HEK293 (cell line): ENCODE measurements at regions not wholly inside any gene's neighbourhood (a gene's known extent, or its start where the extent isn't known, plus 50 kb on each side); places are given as distances from the start of the nearest gene placed in this dataset.

Source experiments
- TCF7L2 ChIP-seq: IDR thresholded peaks from 2 replicates; pipeline ENCODE4 v1.6.1; 2011; ENCODE audit warnings: low read depth, mild to moderate bottlenecking, inconsistent platforms, low read length, moderate library complexity, borderline replicate concordance
- ZBTB20 ChIP-seq: fragments of 450-650 bp; formaldehyde crosslinking; IDR thresholded peaks from 2 replicates; pipeline ENCODE4 v1.5.1; 2016; ENCODE audit warnings: missing biosample characterization, missing genetic modification characterization
- ZNF112 ChIP-seq: fragments of 450-650 bp; formaldehyde crosslinking; IDR thresholded peaks from 2 replicates; pipeline ENCODE4 v1.5.0; 2017; ENCODE audit warnings: missing biosample characterization, missing genetic modification characterization
- ZNF24 ChIP-seq: fragments of 450-650 bp; formaldehyde crosslinking; IDR thresholded peaks from 2 replicates; pipeline ENCODE4 v1.5.1; 2016; ENCODE audit warnings: missing biosample characterization, missing genetic modification characterization
- ZNF610 ChIP-seq: fragments of 450-650 bp; formaldehyde crosslinking; IDR thresholded peaks from 2 replicates; pipeline ENCODE4 v1.5.1; 2016; ENCODE audit warnings: missing biosample characterization, missing genetic modification characterization, borderline replicate concordance
- ZNF677 ChIP-seq: fragments of 450-650 bp; IDR thresholded peaks from 2 replicates; pipeline ENCODE4 v1.5.0; 2018; ENCODE audit warnings: missing biosample characterization, mild to moderate bottlenecking, missing genetic modification characterization, moderate library complexity
- TF ChIP-seq, protein P1 (sequence below): fragments of 450-650 bp; formaldehyde crosslinking; IDR thresholded peaks from 2 replicates; pipeline ENCODE4 v1.5.1; 2016; ENCODE audit warnings: missing biosample characterization, missing genetic modification characterization
- TF ChIP-seq, protein P2 (sequence below): fragments of 450-650 bp; formaldehyde crosslinking; IDR thresholded peaks from 2 replicates; pipeline ENCODE4 v1.5.1; 2016; ENCODE audit warnings: missing biosample characterization, missing genetic modification characterization, borderline replicate concordance
- TF ChIP-seq, protein P3 (sequence below): fragments of 450-650 bp; formaldehyde crosslinking; IDR thresholded peaks from 2 replicates; pipeline ENCODE4 v1.5.1; 2016; ENCODE audit warnings: missing biosample characterization, missing genetic modification characterization

DNA sequence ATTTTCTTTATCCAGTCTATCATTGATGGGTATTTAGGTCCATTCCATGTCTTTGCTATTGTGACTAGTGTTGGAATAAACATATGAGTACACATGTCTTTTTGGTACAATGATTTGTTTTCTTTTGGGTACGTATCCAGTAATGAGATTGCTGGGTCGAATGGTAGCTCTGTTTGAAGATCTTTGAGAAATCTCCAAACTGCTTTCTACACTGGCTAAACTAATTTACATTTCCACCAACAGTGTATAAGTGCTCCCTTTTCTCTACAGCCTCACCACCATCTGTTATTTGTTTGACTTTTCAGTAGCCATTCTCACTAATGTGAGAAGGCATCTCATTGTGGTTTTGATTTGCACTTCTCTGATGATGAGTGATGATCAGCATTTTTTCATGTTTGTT lies 103.7 kb downstream of the GOSR1 start:
- TF ChIP-seq ZBTB20 (tag by site-specific recombination): no peak
- TF ChIP-seq, protein P1, sequence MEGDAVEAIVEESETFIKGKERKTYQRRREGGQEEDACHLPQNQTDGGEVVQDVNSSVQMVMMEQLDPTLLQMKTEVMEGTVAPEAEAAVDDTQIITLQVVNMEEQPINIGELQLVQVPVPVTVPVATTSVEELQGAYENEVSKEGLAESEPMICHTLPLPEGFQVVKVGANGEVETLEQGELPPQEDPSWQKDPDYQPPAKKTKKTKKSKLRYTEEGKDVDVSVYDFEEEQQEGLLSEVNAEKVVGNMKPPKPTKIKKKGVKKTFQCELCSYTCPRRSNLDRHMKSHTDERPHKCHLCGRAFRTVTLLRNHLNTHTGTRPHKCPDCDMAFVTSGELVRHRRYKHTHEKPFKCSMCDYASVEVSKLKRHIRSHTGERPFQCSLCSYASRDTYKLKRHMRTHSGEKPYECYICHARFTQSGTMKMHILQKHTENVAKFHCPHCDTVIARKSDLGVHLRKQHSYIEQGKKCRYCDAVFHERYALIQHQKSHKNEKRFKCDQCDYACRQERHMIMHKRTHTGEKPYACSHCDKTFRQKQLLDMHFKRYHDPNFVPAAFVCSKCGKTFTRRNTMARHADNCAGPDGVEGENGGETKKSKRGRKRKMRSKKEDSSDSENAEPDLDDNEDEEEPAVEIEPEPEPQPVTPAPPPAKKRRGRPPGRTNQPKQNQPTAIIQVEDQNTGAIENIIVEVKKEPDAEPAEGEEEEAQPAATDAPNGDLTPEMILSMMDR (tag by site-specific recombination): no peak
- TF ChIP-seq, protein P2, sequence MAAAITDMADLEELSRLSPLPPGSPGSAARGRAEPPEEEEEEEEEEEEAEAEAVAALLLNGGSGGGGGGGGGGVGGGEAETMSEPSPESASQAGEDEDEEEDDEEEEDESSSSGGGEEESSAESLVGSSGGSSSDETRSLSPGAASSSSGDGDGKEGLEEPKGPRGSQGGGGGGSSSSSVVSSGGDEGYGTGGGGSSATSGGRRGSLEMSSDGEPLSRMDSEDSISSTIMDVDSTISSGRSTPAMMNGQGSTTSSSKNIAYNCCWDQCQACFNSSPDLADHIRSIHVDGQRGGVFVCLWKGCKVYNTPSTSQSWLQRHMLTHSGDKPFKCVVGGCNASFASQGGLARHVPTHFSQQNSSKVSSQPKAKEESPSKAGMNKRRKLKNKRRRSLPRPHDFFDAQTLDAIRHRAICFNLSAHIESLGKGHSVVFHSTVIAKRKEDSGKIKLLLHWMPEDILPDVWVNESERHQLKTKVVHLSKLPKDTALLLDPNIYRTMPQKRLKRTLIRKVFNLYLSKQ (tag by site-specific recombination): no peak
- TF ChIP-seq TCF7L2: no peak
- no peak for TF ChIP-seq ZNF112 (tag by site-specific recombination)
- TF ChIP-seq, protein P3, sequence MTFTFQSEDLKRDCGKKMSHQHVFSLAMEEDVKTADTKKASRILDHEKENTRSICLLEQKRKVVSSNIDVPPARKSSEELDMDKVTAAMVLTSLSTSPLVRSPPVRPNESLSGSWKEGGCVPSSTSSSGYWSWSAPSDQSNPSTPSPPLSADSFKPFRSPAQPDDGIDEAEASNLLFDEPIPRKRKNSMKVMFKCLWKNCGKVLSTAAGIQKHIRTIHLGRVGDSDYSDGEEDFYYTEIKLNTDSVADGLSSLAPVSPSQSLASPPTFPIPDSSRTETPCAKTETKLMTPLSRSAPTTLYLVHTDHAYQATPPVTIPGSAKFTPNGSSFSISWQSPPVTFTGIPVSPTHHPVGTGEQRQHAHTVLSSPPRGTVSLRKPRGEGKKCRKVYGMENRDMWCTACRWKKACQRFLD: no peak
- TF ChIP-seq ZNF677 (tag by site-specific recombination): no peak
- TF ChIP-seq ZNF610 (tag by site-specific recombination): no peak
- no peak for TF ChIP-seq ZNF24 (tag by site-specific recombination)
